Heart left ventricle (tissue), 16 donors: ENCODE measurements at regions not wholly inside any gene's neighbourhood (a gene's known extent, or its start where the extent isn't known, plus 50 kb on each side); places are given as distances from the start of the nearest gene placed in this dataset.

ENCODE experiments used
- ATAC-seq, 4 donors: fragments of 200-7000 bp; cut with Tn5 transposase; one replicate each; pipeline ENCODE4 v1.9.1; 2020 to 2022; ENCODE audit warnings: moderate library complexity in 4 of 4, mild to moderate bottlenecking in 3 of 4, moderate number of reproducible peaks in 1 of 4
- DNase-seq, 5 donors: peaks; one replicate each; pipeline ENCODE4 v3.0.0-alpha.2; 2020
- H3K27ac ChIP-seq, 12 donors: fragments of 200-600 bp; sonication (generic) in 4 of 12; one replicate each; pipeline versions ENCODE4 v1.5.0 to v1.8.0; 2016 to 2022; ENCODE audit warnings: mild to moderate bottlenecking in 2 of 12
- H3K27me3 ChIP-seq, 9 donors: fragments of 200-600 bp; sonication (generic) in 2 of 9; one replicate each; pipeline versions ENCODE4 v1.5.1 to v1.8.0; 2016 to 2022; ENCODE audit warnings: mild to moderate bottlenecking in 3 of 9
- H3K36me3 ChIP-seq, 9 donors: fragments of 200-600 bp; sonication (generic) in 2 of 9; one replicate each; pipeline versions ENCODE4 v1.5.0 to v1.8.0; 2018 to 2022; ENCODE audit warnings: mild to moderate bottlenecking in 2 of 9
- H3K4me1 ChIP-seq, 12 donors: fragments of 200-600 bp; sonication (generic) in 4 of 12; one replicate each; pipeline versions ENCODE4 v1.5.0 to v1.8.0; 2016 to 2022; ENCODE audit warnings: mild to moderate bottlenecking in 3 of 12
- H3K4me3 ChIP-seq, 12 donors: fragments of 200-600 bp; sonication (generic) in 4 of 12; one replicate each; pipeline versions ENCODE4 v1.5.0 to v1.8.0; 2017 to 2022; ENCODE audit warnings: mild to moderate bottlenecking in 9 of 12, moderate library complexity in 4 of 12
- H3K9me3 ChIP-seq, 12 donors: fragments of 200-600 bp; sonication (generic) in 4 of 12; one replicate each; pipeline versions ENCODE4 v1.5.0 to v1.8.0; 2016 to 2022; ENCODE audit warnings: mild to moderate bottlenecking in 1 of 12
- CTCF ChIP-seq, 12 donors: fragments of 200-600 bp; sonication (generic) in 4 of 12; IDR thresholded peaks; one replicate each; pipeline versions ENCODE4 v1.5.0 to v1.8.0; 2018 to 2022; ENCODE audit warnings: antibody characterized with exemption in 12 of 12, mild to moderate bottlenecking in 5 of 12
- POLR2A ChIP-seq, 2 donors: fragments of 450-650 bp; IDR thresholded peaks; one replicate each; pipeline ENCODE4 v1.6.1; 2017; ENCODE audit warnings: antibody characterized with exemption in 2 of 2, mild to moderate bottlenecking in 2 of 2, moderate library complexity in 2 of 2
- WGBS, 4 donors: extraction: QIAGEN DNeasy Blood & Tissue Kit in 2 of 4; methylation state at CpG; one replicate each; pipeline versions ENCODE4 v1.1.5 to v1.1.7; 2013 to 2018; 5-methylcytosine and 5-hydroxymethylcytosine counted together
- intact Hi-C, 10 donors: fragments of 100-400 bp; cut with DNase I; formaldehyde crosslinking; loops; one replicate each; pipeline versions ENCODE4 v1.11.1 to v1.14.2; 2022
- donor health status: ischemic (EF 13 %, LVEDD 7.1; RV severe dilation, severe dysfunction).
- donor health status: healthy with polysubstance abuse.
- donor health status: DM: no; HTN: yes; CAD: no.
- donor health status: DM: no; HTN: no; CAD: no.
- donor health status: ischemic (EF 25% LVEDD 6.9; RV normal size, moderate dysfunction).
- donor health status: ischemic (EF 25% LVEDD 5.7; RV mildly dilated, moderate dysfunction).
- donor health status: healthy.
- donor health status: DM: yes; HTN: yes; CAD: no.
- donor health status: ischemic (EF 35%, LVEDD 5.7; RV mildly dilated, moderate dysfunction).
- donor health status: nonischemic (EF 11% LVEDD 7.7; RV severe dilation, severe dysfunction).
- donor health status: DM: yes; HTN: yes; CAD: no.
- donor health status: PGD.
- donor health status: ischemic (EF 29% LVEDD 5.4; RV normal size, mild dysfunction).
- donor health status: nonischemic (EF 23%, LVEDD 6.1; RV moderate dilation, normal function).

GRCh38 chr15:31555022-31555421 is 228.4 kb downstream of the KLF13 start:
- no peaks in the 10 kb centered on the region for H3K9me3 ChIP-seq
- 81 to 92% (median 87%) methylated on average over 3 of the region's 3 CpGs for WGBS, 4 donors
- no peaks in the 10 kb centered on the region for H3K27me3 ChIP-seq
- intact Hi-C loops = no loop called here
- ATAC-seq (peak in 3 of 4 donors; percentile 31 to 71 (median 48)), DNase-seq (no peak)
- peaks cover 0 to 2% (median 0%) of the 10 kb centered on the region in 9 donors for H3K36me3 ChIP-seq
- peaks cover 0 to 19% (median 11%) of the 10 kb centered on the region in 12 donors for H3K4me1 ChIP-seq
- TF ChIP-seq CTCF (IDR thresholded peaks at IDR 0.05) = no peak
- TF ChIP-seq POLR2A (IDR thresholded peaks at IDR 0.05) = no peak
- no peak overlapping the region for H3K4me3 ChIP-seq
- peak overlapping the region in 11 of 12 donors; percentile 47 to 75 (median 56) for H3K27ac ChIP-seq

- H3K9me3 ChIP-seq = no peaks in the 10 kb centered on the region
- H3K27me3 ChIP-seq = no peaks in the 10 kb centered on the region
- TF ChIP-seq POLR2A (IDR thresholded peaks at IDR 0.05) (no peak), CTCF (IDR thresholded peaks at IDR 0.05) (no peak)
- no peak for DNase-seq
- intact Hi-C loops = no loop called here
- H3K27ac ChIP-seq = no peak overlapping the region
- H3K4me1 ChIP-seq = peaks cover 0 to 19% (median 11%) of the 10 kb centered on the region in 12 donors
- H3K4me3 ChIP-seq = no peak overlapping the region
- ATAC-seq = no peak
- WGBS, 4 donors = 89 to 94% (median 91%) methylated on average over 9 of the region's 9 CpGs
- peaks cover 0 to 2% (median 0%) of the 10 kb centered on the region in 9 donors for H3K36me3 ChIP-seq
Measured at GRCh38 chr15:31556494-31557150, 230.0 kb downstream of the KLF13 start.

- Histone ChIP-seq H3K27ac (no peak overlapping the region), H3K27me3 (no peaks in the 10 kb centered on the region), H3K9me3 (no peaks in the 10 kb centered on the region), H3K36me3 (peaks cover 0 to 2% (median 0%) of the 10 kb centered on the region in 9 donors), H3K4me3 (no peak overlapping the region), H3K4me1 (peaks cover 0 to 19% (median 11%) of the 10 kb centered on the region in 12 donors)
- intact Hi-C loops = no loop called here
- 77 to 80% (median 79%) methylated on average over 7 of the region's 7 CpGs for WGBS, 4 donors
- DNase-seq (no peak), ATAC-seq (no peak)
- no peak for TF ChIP-seq POLR2A (IDR thresholded peaks at IDR 0.05)
- TF ChIP-seq CTCF (IDR thresholded peaks at IDR 0.05) = no peak
Measured at GRCh38 chr15:31557899-31558298, 231.3 kb downstream of the KLF13 start.

- peaks cover 0 to 2% (median 0%) of the 10 kb centered on the region in 9 donors for H3K36me3 ChIP-seq
- ATAC-seq (no peak), DNase-seq (no peak)
- peaks cover 0 to 19% (median 10%) of the 10 kb centered on the region in 12 donors for H3K4me1 ChIP-seq
- no peaks in the 10 kb centered on the region for H3K9me3 ChIP-seq
- intact Hi-C loops = no loop called here
- WGBS, 4 donors = 90% methylated on average over 12 of the region's 12 CpGs
- TF ChIP-seq CTCF (IDR thresholded peaks at IDR 0.05) (no peak), POLR2A (IDR thresholded peaks at IDR 0.05) (no peak)
- H3K4me3 ChIP-seq = no peak overlapping the region
- H3K27me3 ChIP-seq = no peaks in the 10 kb centered on the region
- H3K27ac ChIP-seq = no peak overlapping the region
Measured at GRCh38 chr15:31558840-31559239, 232.2 kb downstream of the KLF13 start.
